ENCODE measurements at regions not wholly inside any gene's neighbourhood (a gene's known extent, or its start where the extent isn't known, plus 50 kb on each side); places are given as distances from the start of the nearest gene placed in this dataset.

- no peak for ATAC-seq
- Histone ChIP-seq H3K4me1 (no peaks in the 10 kb centered on the region), H3K27me3 (no peaks in the 10 kb centered on the region), H3K4me3 (no peak overlapping the region), H3K27ac (no peak overlapping the region), H3K36me3 (no peaks in the 10 kb centered on the region), H3K9me3 (no peaks in the 10 kb centered on the region)
- 85% methylated on average over 1 of the region's 1 CpG for whole genome bisulfite sequencing (ENCODE audit: insufficient coverage, low coverage, low lambda C conversion rate, missing lambda C conversion rate)
- no peak for TF ChIP-seq POLR2A (IDR thresholded peaks at IDR 0.05)
- TF ChIP-seq CTCF (IDR thresholded peaks at IDR 0.05), result no peak
- intact Hi-C loops (cut with DNase I), result no loop called here
- DNase-seq, result no peak
Measured at GRCh38 chr4:32991663-32992062, 2271.5 kb downstream of the PCDH7 start.

GRCh38 chr4:32994981-32995881 is 2275.1 kb downstream of the PCDH7 start:
- ATAC-seq, result no peak
- WGBS (ENCODE audit: insufficient coverage, low coverage, low lambda C conversion rate, missing lambda C conversion rate), result 44% methylated on average over 3 of the region's 3 CpGs

GRCh38 chr4:33013282-33013681 is 2293.1 kb downstream of the PCDH7 start:
- TF ChIP-seq POLR2A (IDR thresholded peaks at IDR 0.05) (no peak), CTCF (IDR thresholded peaks at IDR 0.05) (no peak)
- no peak for ATAC-seq
- DNase-seq, result no peak
- H3K9me3 ChIP-seq, result no peaks in the 10 kb centered on the region
- intact Hi-C loops (cut with DNase I), result no loop called here
- H3K36me3 ChIP-seq, result no peaks in the 10 kb centered on the region
- H3K4me1 ChIP-seq, result no peaks in the 10 kb centered on the region
- no peak overlapping the region for H3K27ac ChIP-seq
- H3K4me3 ChIP-seq, result no peak overlapping the region
- H3K27me3 ChIP-seq, result no peaks in the 10 kb centered on the region
- 59% methylated on average over 2 of the region's 2 CpGs for WGBS (ENCODE audit: insufficient coverage, low coverage, low lambda C conversion rate, missing lambda C conversion rate)

More at GRCh38 chr4:32994981-32995881, 2275.1 kb downstream of the PCDH7 start:
- no peak overlapping the region for H3K4me3 ChIP-seq
- H3K27ac ChIP-seq, result no peak overlapping the region
- intact Hi-C loops (cut with DNase I), result no loop called here
- H3K36me3 ChIP-seq, result no peaks in the 10 kb centered on the region
- TF ChIP-seq POLR2A (IDR thresholded peaks at IDR 0.05) (no peak), CTCF (IDR thresholded peaks at IDR 0.05) (no peak)
- H3K4me1 ChIP-seq, result no peaks in the 10 kb centered on the region
- H3K27me3 ChIP-seq, result no peaks in the 10 kb centered on the region
- DNase-seq, result no peak
- no peaks in the 10 kb centered on the region for H3K9me3 ChIP-seq

- TF ChIP-seq CTCF (IDR thresholded peaks at IDR 0.05) (no peak), POLR2A (IDR thresholded peaks at IDR 0.05) (no peak)
- DNase-seq, result no peak
- WGBS (ENCODE audit: insufficient coverage, low coverage, low lambda C conversion rate, missing lambda C conversion rate), result 71% methylated on average over 2 of the region's 2 CpGs
Measured at GRCh38 chr4:33025236-33025635, 2305.1 kb downstream of the PCDH7 start.

More at GRCh38 chr4:33025236-33025635, 2305.1 kb downstream of the PCDH7 start:
- ATAC-seq, result no peak
- H3K27ac ChIP-seq, result no peak overlapping the region
- H3K4me3 ChIP-seq, result no peak overlapping the region
- intact Hi-C loops (cut with DNase I), result no loop called here
- no peaks in the 10 kb centered on the region for H3K36me3 ChIP-seq
- H3K27me3 ChIP-seq, result no peaks in the 10 kb centered on the region
- H3K9me3 ChIP-seq, result no peaks in the 10 kb centered on the region
- H3K4me1 ChIP-seq, result no peaks in the 10 kb centered on the region

Measured in right lobe of liver (tissue), 6 donors.